Mucosa of descending colon (tissue), 3 donors: ENCODE measurements at regions not wholly inside any gene's neighbourhood (a gene's known extent, or its start where the extent isn't known, plus 50 kb on each side); places are given as distances from the start of the nearest gene placed in this dataset.

Source experiments
- ATAC-seq: fragments of 200-7000 bp; cut with Tn5 transposase; one replicate; pipeline ENCODE4 v1.9.1; 2020; ENCODE audit warnings: mild to moderate bottlenecking, moderate library complexity
- DNase-seq, 3 donors: peaks; one replicate each; pipeline ENCODE4 v3.0.0-alpha.2; 2020
- H3K36me3 ChIP-seq: fragments of 200-600 bp; one replicate; pipeline ENCODE4 v1.8.0; 2021; ENCODE audit warnings: low read depth, mild to moderate bottlenecking
- H3K4me1 ChIP-seq: fragments of 200-600 bp; one replicate; pipeline ENCODE4 v1.8.0; 2021; ENCODE audit warnings: low read depth, mild to moderate bottlenecking
- H3K4me3 ChIP-seq: fragments of 200-600 bp; one replicate; pipeline ENCODE4 v1.8.0; 2021; ENCODE audit warnings: mild to moderate bottlenecking
- H3K9me3 ChIP-seq: fragments of 200-600 bp; one replicate; pipeline ENCODE4 v1.8.0; 2021; ENCODE audit warnings: mild to moderate bottlenecking
- CTCF ChIP-seq: fragments of 200-600 bp; IDR thresholded peaks from one replicate; pipeline ENCODE4 v1.8.0; 2022; ENCODE audit warnings: antibody characterized with exemption, mild to moderate bottlenecking
- intact Hi-C, 2 donors: fragments of 100-400 bp; cut with DNase I in 1 of 2; cut with micrococcal nuclease in 1 of 2; formaldehyde crosslinking; loops; one replicate each; pipeline versions ENCODE4 v1.11.0 to v1.11.1; 2022; cut with DNase I, micrococcal nuclease
- donor health status: DM: no; HTN: no; CAD: no; lungs with moderate emphysema.
- donor health status: DM: no; HTN: no; CAD: no.
- donor health status: DM: no; HTN: yes; CAD: no.

GRCh38 chr1:60223158-60223557 is 149.6 kb upstream of the C1orf87 start:
- DNase-seq (no peak), ATAC-seq (no peak)
- TF ChIP-seq CTCF, result no peak
- H3K4me1 ChIP-seq, result no peaks in the 10 kb centered on the region
- intact Hi-C loops, result no loop called here
- H3K36me3 ChIP-seq, result no peaks in the 10 kb centered on the region
- H3K4me3 ChIP-seq, result no peak overlapping the region
- H3K9me3 ChIP-seq, result no peaks in the 10 kb centered on the region

- H3K36me3 ChIP-seq, result no peaks in the 10 kb centered on the region
- intact Hi-C loops, result no loop called here
- no peak for DNase-seq
- no peak for ATAC-seq
- no peak for TF ChIP-seq CTCF
- H3K4me3 ChIP-seq, result no peak overlapping the region
- no peaks in the 10 kb centered on the region for H3K9me3 ChIP-seq
- no peaks in the 10 kb centered on the region for H3K4me1 ChIP-seq
Observed at GRCh38 chr1:60222360-60223115, 149.0 kb upstream of the C1orf87 start.

- Histone ChIP-seq H3K4me3 (no peak overlapping the region), H3K4me1 (no peaks in the 10 kb centered on the region), H3K9me3 (no peaks in the 10 kb centered on the region), H3K36me3 (no peaks in the 10 kb centered on the region)
- ATAC-seq (no peak), DNase-seq (no peak)
- no peak for TF ChIP-seq CTCF
- intact Hi-C loops, result no loop called here
Observed at GRCh38 chr1:60213253-60213652, 139.7 kb upstream of the C1orf87 start.

- intact Hi-C loops, result no loop called here
- no peak for TF ChIP-seq CTCF
- ATAC-seq (no peak), DNase-seq (no peak)
- Histone ChIP-seq H3K4me3 (no peak overlapping the region), H3K4me1 (no peaks in the 10 kb centered on the region), H3K36me3 (no peaks in the 10 kb centered on the region), H3K9me3 (no peaks in the 10 kb centered on the region)
Observed at GRCh38 chr1:60196026-60196425, 122.5 kb upstream of the C1orf87 start.

GRCh38 chr1:60185684-60186083 is 112.1 kb upstream of the C1orf87 start:
- Histone ChIP-seq H3K4me1 (no peaks in the 10 kb centered on the region), H3K36me3 (no peaks in the 10 kb centered on the region), H3K4me3 (no peak overlapping the region), H3K9me3 (peaks cover 16% of the 10 kb centered on the region)
- ATAC-seq (no peak), DNase-seq (no peak)
- intact Hi-C loops, result no loop called here
- TF ChIP-seq CTCF, result no peak

GRCh38 chr1:60184521-60184920 is 111.0 kb upstream of the C1orf87 start:
- no peak for DNase-seq
- Histone ChIP-seq H3K4me1 (no peaks in the 10 kb centered on the region), H3K9me3 (peaks cover 16% of the 10 kb centered on the region), H3K4me3 (no peak overlapping the region), H3K36me3 (no peaks in the 10 kb centered on the region)
- ATAC-seq, result no peak
- no peak for TF ChIP-seq CTCF
- intact Hi-C loops, result no loop called here
